Mesenteric fat pad (tissue), 1 donor: ENCODE measurements at regions not wholly inside any gene's neighbourhood (a gene's known extent, or its start where the extent isn't known, plus 50 kb on each side); places are given as distances from the start of the nearest gene placed in this dataset.

Experiments
- DNase-seq: peaks from one replicate; pipeline ENCODE4 v3.0.0-alpha.2; 2020; ENCODE audit warnings: low spot score
- donor health status: DM: yes; HTN: yes; CAD: no.

- DNase-seq: no peak
Measured at GRCh38 chr20:60500038-60500701, 541.9 kb downstream of the CDH26 start.

GRCh38 chr20:60501048-60501447 is 542.8 kb downstream of the CDH26 start:
- no peak for DNase-seq

GRCh38 chr20:60502881-60503280 is 544.7 kb downstream of the CDH26 start:
- no peak for DNase-seq

- no peak for DNase-seq
Measured at GRCh38 chr20:60505423-60505822, 547.2 kb downstream of the CDH26 start.

- no peak for DNase-seq
Measured at GRCh38 chr20:60506061-60506460, 547.8 kb downstream of the CDH26 start.

- no peak for DNase-seq
Measured at GRCh38 chr20:60507087-60507694, 549.0 kb downstream of the CDH26 start.

- no peak for DNase-seq
Measured at GRCh38 chr20:60509407-60509806, 551.2 kb downstream of the CDH26 start.

GRCh38 chr20:60510356-60510755 is 552.1 kb downstream of the CDH26 start:
- DNase-seq: no peak

GRCh38 chr20:60512443-60512842 is 554.2 kb downstream of the CDH26 start:
- DNase-seq: no peak

- no peak for DNase-seq
Measured at GRCh38 chr20:60513141-60513540, 554.9 kb downstream of the CDH26 start.

- no peak for DNase-seq
Measured at GRCh38 chr20:60516442-60516841, 558.2 kb downstream of the CDH26 start.

- DNase-seq: no peak
Measured at GRCh38 chr20:60518022-60518421, 559.8 kb downstream of the CDH26 start.

GRCh38 chr20:60525397-60525796 is 567.2 kb downstream of the CDH26 start:
- no peak for DNase-seq

- no peak for DNase-seq
Measured at GRCh38 chr20:60527656-60528055, 569.4 kb downstream of the CDH26 start.

- no peak for DNase-seq
Measured at GRCh38 chr20:60528141-60528540, 569.9 kb downstream of the CDH26 start.

GRCh38 chr20:60529149-60529548 is 570.9 kb downstream of the CDH26 start:
- no peak for DNase-seq

GRCh38 chr20:60535211-60535610 is 577.0 kb downstream of the CDH26 start:
- DNase-seq: no peak

- DNase-seq: no peak
Measured at GRCh38 chr20:60540591-60540990, 582.4 kb downstream of the CDH26 start.

- DNase-seq: no peak
Measured at GRCh38 chr20:60541991-60542390, 583.8 kb downstream of the CDH26 start.

GRCh38 chr20:60543598-60543997 is 585.4 kb downstream of the CDH26 start:
- DNase-seq: no peak

GRCh38 chr20:60553095-60553494 is 594.9 kb downstream of the CDH26 start:
- no peak for DNase-seq

GRCh38 chr20:60558486-60558885 is 600.3 kb downstream of the CDH26 start:
- no peak for DNase-seq

- DNase-seq: no peak
Measured at GRCh38 chr20:60559462-60559861, 601.2 kb downstream of the CDH26 start.
